ENCODE measurements at regions not wholly inside any gene's neighbourhood (a gene's known extent, or its start where the extent isn't known, plus 50 kb on each side); places are given as distances from the start of the nearest gene placed in this dataset.

GRCh38 chr4:164012396-164013027, 518.0 kb downstream of the TMA16 start:
- no peaks in the 10 kb centered on the region for H3K36me3 ChIP-seq
- H3K4me3 ChIP-seq: no peak overlapping the region
- no peak for DNase-seq
- 0 to 10% methylated on average over 1 to 3 of the region's 3 CpGs for WGBS, 2 donors
- H3K4me1 ChIP-seq: no peaks in the 10 kb centered on the region
- peak in 3 of 6 experiments; percentile 6 to 37 (median 20) for TF ChIP-seq CTCF (IDR thresholded peaks at IDR 0.05)
- TF ChIP-seq POLR2A (IDR thresholded peaks at IDR 0.05): no peak
- no peak overlapping the region for H3K27ac ChIP-seq
- no peaks in the 10 kb centered on the region for H3K9me3 ChIP-seq
- H3K27me3 ChIP-seq: no peaks in the 10 kb centered on the region
- intact Hi-C loops (cut with DNase I): no loop called here

- intact Hi-C loops (cut with DNase I): no loop called here
- Histone ChIP-seq H3K36me3 (no peaks in the 10 kb centered on the region), H3K9me3 (no peaks in the 10 kb centered on the region), H3K4me1 (no peaks in the 10 kb centered on the region), H3K27ac (no peak overlapping the region), H3K4me3 (no peak overlapping the region), H3K27me3 (no peaks in the 10 kb centered on the region)
- no peak for DNase-seq
- TF ChIP-seq POLR2A (IDR thresholded peaks at IDR 0.05) (no peak), CTCF (IDR thresholded peaks at IDR 0.05) (no peak)
These were observed 527.5 kb downstream of the TMA16 start for GRCh38 chr4:164021947-164022346.

DNA sequence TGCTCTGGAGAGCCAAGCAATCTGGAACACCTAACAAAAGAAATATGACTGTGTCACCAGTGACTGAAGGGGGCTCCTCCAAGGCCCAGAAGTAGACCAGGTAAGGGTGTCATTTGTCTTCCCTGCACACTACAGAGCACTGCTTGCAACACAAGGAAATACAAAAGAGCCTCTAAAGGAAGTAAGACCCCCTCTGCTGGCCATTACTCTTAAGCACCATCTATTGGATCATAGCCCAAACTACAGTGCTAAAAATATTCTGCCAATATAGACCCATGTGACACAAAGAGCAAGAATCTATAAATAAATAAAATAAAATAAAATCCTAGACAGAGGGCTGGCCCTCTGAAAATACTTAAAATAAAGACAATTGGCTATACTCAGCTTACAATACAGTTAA, 528.7 kb downstream of the TMA16 start:
- intact Hi-C loops (cut with DNase I): no loop called here
- Histone ChIP-seq H3K27me3 (no peaks in the 10 kb centered on the region), H3K4me1 (no peaks in the 10 kb centered on the region), H3K36me3 (no peaks in the 10 kb centered on the region), H3K9me3 (no peaks in the 10 kb centered on the region), H3K27ac (no peak overlapping the region), H3K4me3 (no peak overlapping the region)
- TF ChIP-seq CTCF (IDR thresholded peaks at IDR 0.05) (no peak), POLR2A (IDR thresholded peaks at IDR 0.05) (no peak)
- DNase-seq: no peak

- H3K4me3 ChIP-seq: no peak overlapping the region
- H3K4me1 ChIP-seq: no peaks in the 10 kb centered on the region
- 24 to 35% methylated on average over 1 of the region's 1 CpG for WGBS, 2 donors
- no peaks in the 10 kb centered on the region for H3K9me3 ChIP-seq
- no peaks in the 10 kb centered on the region for H3K27me3 ChIP-seq
- intact Hi-C loops (cut with DNase I): no loop called here
- H3K27ac ChIP-seq: no peak overlapping the region
- TF ChIP-seq CTCF (IDR thresholded peaks at IDR 0.05) (no peak), POLR2A (IDR thresholded peaks at IDR 0.05) (no peak)
- no peak for DNase-seq
- no peaks in the 10 kb centered on the region for H3K36me3 ChIP-seq
These were observed 533.3 kb downstream of the TMA16 start for GRCh38 chr4:164027805-164028204.

DNA sequence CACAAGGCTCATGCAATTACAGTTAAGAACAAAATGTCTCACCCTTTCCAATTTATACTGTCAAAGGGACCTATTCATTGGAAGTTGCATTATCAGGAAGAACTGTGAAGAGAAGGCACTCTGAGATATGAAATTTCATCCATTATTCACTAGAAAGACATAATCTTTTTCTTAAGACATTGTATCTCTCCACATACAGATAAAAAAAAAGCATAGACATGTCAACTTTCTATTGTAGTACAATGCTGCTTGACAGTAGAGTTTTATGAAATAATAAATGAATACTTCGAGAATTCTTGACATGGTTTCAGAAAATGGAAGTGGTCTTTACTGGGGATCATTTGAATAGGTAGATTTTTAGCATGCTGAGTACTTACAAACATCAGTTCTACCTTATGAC, 545.0 kb downstream of the TMA16 start:
- no peaks in the 10 kb centered on the region for H3K27me3 ChIP-seq

More for the DNA sequence above, 545.0 kb downstream of the TMA16 start:
- no peak overlapping the region for H3K4me3 ChIP-seq
- H3K9me3 ChIP-seq: peaks cover 0 to 9% (median 5%) of the 10 kb centered on the region in 3 donors
- no peak for TF ChIP-seq CTCF (IDR thresholded peaks at IDR 0.05)
- no peak for TF ChIP-seq POLR2A (IDR thresholded peaks at IDR 0.05)
- no peaks in the 10 kb centered on the region for H3K36me3 ChIP-seq
- H3K27ac ChIP-seq: no peak overlapping the region
- DNase-seq: no peak
- WGBS, 2 donors: 22 to 25% methylated on average over 1 of the region's 1 CpG
- H3K4me1 ChIP-seq: no peaks in the 10 kb centered on the region
- intact Hi-C loops (cut with DNase I): no loop called here
